Panc1 (cell line): ENCODE measurements at regions not wholly inside any gene's neighbourhood (a gene's known extent, or its start where the extent isn't known, plus 50 kb on each side); places are given as distances from the start of the nearest gene placed in this dataset.

Experiments used
- CTCF ChIP-seq: fragments of 450-650 bp; IDR thresholded peaks from 2 replicates; pipeline ENCODE4 v1.5.1; 2017; ENCODE audit warnings: mild to moderate bottlenecking
- POLR2AphosphoS5 ChIP-seq: IDR thresholded peaks from 2 replicates; pipeline ENCODE4 v1.6.1; 2012; ENCODE audit warnings: mild to moderate bottlenecking, low read depth, low read length, moderate library complexity

GRCh38 chr2:129253461-129253812 is 726.0 kb upstream of the RAB6C start:
- TF ChIP-seq CTCF (peak; percentile 59), POLR2AphosphoS5 (no peak)
